ENCODE measurements at regions not wholly inside any gene's neighbourhood (a gene's known extent, or its start where the extent isn't known, plus 50 kb on each side); places are given as distances from the start of the nearest gene placed in this dataset.
"Not testable (repeated sequence)": the region's sequence is repeated elsewhere in the genome, so short reads cannot be mapped to it uniquely, and the experiment has no call there.

GRCh38 chr11:122559218-122559617 lies 96.3 kb upstream of the UBASH3B start:
- TF ChIP-seq CTCF (IDR thresholded peaks at IDR 0.05; ENCODE audit: insufficient read depth, low read depth, low read length); EZH2 (IDR thresholded peaks at IDR 0.05; ENCODE audit: insufficient read depth, low read length): not testable (repeated sequence)

All from astrocyte (in vitro differentiated cells and primary cell).